Neural cell (in vitro differentiated cells): ENCODE measurements at regions not wholly inside any gene's neighbourhood (a gene's known extent, or its start where the extent isn't known, plus 50 kb on each side); places are given as distances from the start of the nearest gene placed in this dataset.

Experiments used
- H2AFZ ChIP-seq: fragments of 200-600, 300-800 bp; sonication (generic), shearing (Covaris generic); 2 replicates; pipeline ENCODE4 v1.6.0; 2014; ENCODE audit warnings: low read depth, mild to moderate bottlenecking, antibody characterized with exemption, low read length, moderate library complexity
- H3F3A ChIP-seq: fragments of 200-600 bp; shearing (Covaris generic); 2 replicates; pipeline ENCODE4 v1.6.1; 2016; ENCODE audit warnings: mild to moderate bottlenecking, moderate library complexity, mixed read lengths, antibody characterized with exemption, low read length; ENCODE audit not compliant: insufficient read depth, poor library complexity, severe bottlenecking
- H3K27ac ChIP-seq: fragments of 200-600, 300-800 bp; sonication (generic), shearing (Covaris generic); 2 replicates; pipeline ENCODE4 v1.5.1; 2014; ENCODE audit warnings: mild to moderate bottlenecking, low read length, moderate library complexity
- H3K27me3 ChIP-seq: fragments of 300-800, 200-600 bp; sonication (generic), shearing (Covaris generic); 2 replicates; pipeline ENCODE4 v1.6.0; 2014; ENCODE audit warnings: mild to moderate bottlenecking, low read depth, low read length, moderate library complexity; ENCODE audit not compliant: insufficient read depth
- H3K36me3 ChIP-seq: fragments of 300-800, 200-600 bp; sonication (generic), shearing (Covaris generic); 2 replicates; pipeline ENCODE4 v1.5.1; 2014; ENCODE audit warnings: mild to moderate bottlenecking, antibody characterized with exemption, low read length, moderate library complexity; ENCODE audit not compliant: insufficient read depth
- H3K4me2 ChIP-seq: fragments of 300-800, 200-600 bp; sonication (generic), shearing (Covaris generic); 2 replicates; pipeline ENCODE4 v1.6.0; 2014; ENCODE audit warnings: mild to moderate bottlenecking, low read length
- H3K4me3 ChIP-seq: fragments of 300-800, 200-600 bp; sonication (generic), shearing (Covaris generic); 2 replicates; pipeline ENCODE4 v1.5.1; 2014; ENCODE audit warnings: mild to moderate bottlenecking, low read length, moderate library complexity
- H3K79me2 ChIP-seq: fragments of 200-600 bp; shearing (Covaris generic); replicated peaks from 2 replicates; pipeline ENCODE4 v1.6.0; 2014; ENCODE audit warnings: mild to moderate bottlenecking, low read length, moderate library complexity; ENCODE audit not compliant: insufficient read depth
- H3K9ac ChIP-seq: fragments of 300-800, 200-600 bp; sonication (generic), shearing (Covaris generic); 2 replicates; pipeline ENCODE4 v1.6.1; 2016; ENCODE audit warnings: mild to moderate bottlenecking, low read length, mixed read lengths
- H3K9me2 ChIP-seq: fragments of 200-600 bp; shearing (Covaris generic); 2 replicates; pipeline ENCODE4 v1.6.1; 2016; ENCODE audit warnings: mild to moderate bottlenecking, low read length, mixed read lengths; ENCODE audit not compliant: insufficient read depth
- H3K9me3 ChIP-seq: fragments of 200-600, 300-800 bp; sonication (generic), shearing (Covaris generic); 2 replicates; pipeline ENCODE4 v1.6.1; 2016; ENCODE audit warnings: mild to moderate bottlenecking, mixed run types, low read length, moderate library complexity, mixed read lengths
- H4K20me1 ChIP-seq: fragments of 200-600 bp; shearing (Covaris generic); 2 replicates; pipeline ENCODE4 v1.6.1; 2016; ENCODE audit warnings: mild to moderate bottlenecking, mixed run types; ENCODE audit not compliant: insufficient read depth
- EP300 ChIP-seq: fragments of 450-650 bp; conservative IDR thresholded peaks from 2 replicates; pipeline ENCODE4 v1.6.1; 2014; ENCODE audit warnings: antibody characterized with exemption, mild to moderate bottlenecking, moderate library complexity; ENCODE audit not compliant: poor library complexity, severe bottlenecking
- EZH2 ChIP-seq: fragments of 200-600, 300-800 bp; shearing (Covaris generic), sonication (generic); IDR thresholded peaks from 2 replicates; pipeline ENCODE4 v1.6.1; 2014; ENCODE audit warnings: antibody characterized with exemption, low read length, borderline replicate concordance, mild to moderate bottlenecking; ENCODE audit not compliant: insufficient read depth, poor library complexity, severe bottlenecking
- MXI1 ChIP-seq: fragments of 450-650 bp; conservative IDR thresholded peaks from 2 replicates; pipeline ENCODE4 v1.6.1; 2014; ENCODE audit warnings: antibody characterized with exemption, mild to moderate bottlenecking; ENCODE audit not compliant: poor library complexity, severe bottlenecking
- POLR2AphosphoS5 ChIP-seq: IDR thresholded peaks from 2 replicates; pipeline ENCODE4 v1.6.1; 2012
- RAD21 ChIP-seq: fragments of 450-650 bp; conservative IDR thresholded peaks from 2 replicates; pipeline ENCODE4 v1.6.1; 2014; ENCODE audit warnings: antibody characterized with exemption, mild to moderate bottlenecking, moderate library complexity
- SMC3 ChIP-seq: fragments of 450-650 bp; conservative IDR thresholded peaks from 2 replicates; pipeline ENCODE4 v1.6.1; 2014; ENCODE audit warnings: antibody characterized with exemption, mild to moderate bottlenecking, moderate library complexity; ENCODE audit not compliant: poor library complexity
- TAF1 ChIP-seq: IDR thresholded peaks from 2 replicates; pipeline ENCODE4 v1.6.1; 2012; ENCODE audit warnings: low read depth
- TF ChIP-seq, protein P1 (sequence below): fragments of 450-650 bp; IDR thresholded peaks from 2 replicates; pipeline ENCODE4 v1.5.1; 2014; ENCODE audit warnings: antibody characterized with exemption, mild to moderate bottlenecking, moderate library complexity; ENCODE audit not compliant: poor library complexity, severe bottlenecking
- TF ChIP-seq, protein P2 (sequence below): IDR thresholded peaks from 2 replicates; pipeline ENCODE4 v1.6.1; 2012; ENCODE audit warnings: borderline replicate concordance

DNA sequence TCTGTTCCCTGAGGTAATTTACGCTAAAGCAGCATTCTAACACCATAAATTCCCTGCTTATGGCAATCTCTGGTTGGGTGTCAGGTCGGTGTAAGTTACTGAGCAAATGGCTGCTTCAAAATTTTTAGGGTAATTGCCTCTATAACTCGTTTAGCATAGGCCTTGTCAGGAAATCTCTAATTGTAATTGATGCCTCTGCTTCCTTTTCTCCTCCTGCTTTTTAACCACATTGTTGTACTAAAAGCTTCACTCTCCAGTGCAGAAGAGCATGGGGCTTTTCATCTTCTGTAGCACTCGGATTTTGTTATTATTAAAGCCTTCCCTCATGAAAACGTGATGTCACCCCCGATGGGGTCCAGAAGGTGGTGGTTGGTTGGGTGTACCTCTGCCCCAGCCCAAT is 141.6 kb upstream of the NBPF11 start:
- Histone ChIP-seq H3K4me2 (no peak overlapping the region), H3K27ac (no peak overlapping the region), H3K27me3 (no peaks in the 10 kb centered on the region), H3K4me3 (no peak overlapping the region), H2AFZ (no peak overlapping the region), H3K9ac (no peak overlapping the region), H4K20me1 (no peaks in the 10 kb centered on the region), H3F3A (no peaks in the 10 kb centered on the region), H3K36me3 (no peaks in the 10 kb centered on the region), H3K79me2 (no peaks in the 10 kb centered on the region), H3K9me3 (no peaks in the 10 kb centered on the region), H3K9me2 (no peaks in the 10 kb centered on the region)
- TF ChIP-seq EP300 (no peak), SMC3 (no peak), POLR2AphosphoS5 (no peak), MXI1 (no peak)
- TF ChIP-seq, protein P1, sequence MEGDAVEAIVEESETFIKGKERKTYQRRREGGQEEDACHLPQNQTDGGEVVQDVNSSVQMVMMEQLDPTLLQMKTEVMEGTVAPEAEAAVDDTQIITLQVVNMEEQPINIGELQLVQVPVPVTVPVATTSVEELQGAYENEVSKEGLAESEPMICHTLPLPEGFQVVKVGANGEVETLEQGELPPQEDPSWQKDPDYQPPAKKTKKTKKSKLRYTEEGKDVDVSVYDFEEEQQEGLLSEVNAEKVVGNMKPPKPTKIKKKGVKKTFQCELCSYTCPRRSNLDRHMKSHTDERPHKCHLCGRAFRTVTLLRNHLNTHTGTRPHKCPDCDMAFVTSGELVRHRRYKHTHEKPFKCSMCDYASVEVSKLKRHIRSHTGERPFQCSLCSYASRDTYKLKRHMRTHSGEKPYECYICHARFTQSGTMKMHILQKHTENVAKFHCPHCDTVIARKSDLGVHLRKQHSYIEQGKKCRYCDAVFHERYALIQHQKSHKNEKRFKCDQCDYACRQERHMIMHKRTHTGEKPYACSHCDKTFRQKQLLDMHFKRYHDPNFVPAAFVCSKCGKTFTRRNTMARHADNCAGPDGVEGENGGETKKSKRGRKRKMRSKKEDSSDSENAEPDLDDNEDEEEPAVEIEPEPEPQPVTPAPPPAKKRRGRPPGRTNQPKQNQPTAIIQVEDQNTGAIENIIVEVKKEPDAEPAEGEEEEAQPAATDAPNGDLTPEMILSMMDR = no peak
- TF ChIP-seq, protein P2, sequence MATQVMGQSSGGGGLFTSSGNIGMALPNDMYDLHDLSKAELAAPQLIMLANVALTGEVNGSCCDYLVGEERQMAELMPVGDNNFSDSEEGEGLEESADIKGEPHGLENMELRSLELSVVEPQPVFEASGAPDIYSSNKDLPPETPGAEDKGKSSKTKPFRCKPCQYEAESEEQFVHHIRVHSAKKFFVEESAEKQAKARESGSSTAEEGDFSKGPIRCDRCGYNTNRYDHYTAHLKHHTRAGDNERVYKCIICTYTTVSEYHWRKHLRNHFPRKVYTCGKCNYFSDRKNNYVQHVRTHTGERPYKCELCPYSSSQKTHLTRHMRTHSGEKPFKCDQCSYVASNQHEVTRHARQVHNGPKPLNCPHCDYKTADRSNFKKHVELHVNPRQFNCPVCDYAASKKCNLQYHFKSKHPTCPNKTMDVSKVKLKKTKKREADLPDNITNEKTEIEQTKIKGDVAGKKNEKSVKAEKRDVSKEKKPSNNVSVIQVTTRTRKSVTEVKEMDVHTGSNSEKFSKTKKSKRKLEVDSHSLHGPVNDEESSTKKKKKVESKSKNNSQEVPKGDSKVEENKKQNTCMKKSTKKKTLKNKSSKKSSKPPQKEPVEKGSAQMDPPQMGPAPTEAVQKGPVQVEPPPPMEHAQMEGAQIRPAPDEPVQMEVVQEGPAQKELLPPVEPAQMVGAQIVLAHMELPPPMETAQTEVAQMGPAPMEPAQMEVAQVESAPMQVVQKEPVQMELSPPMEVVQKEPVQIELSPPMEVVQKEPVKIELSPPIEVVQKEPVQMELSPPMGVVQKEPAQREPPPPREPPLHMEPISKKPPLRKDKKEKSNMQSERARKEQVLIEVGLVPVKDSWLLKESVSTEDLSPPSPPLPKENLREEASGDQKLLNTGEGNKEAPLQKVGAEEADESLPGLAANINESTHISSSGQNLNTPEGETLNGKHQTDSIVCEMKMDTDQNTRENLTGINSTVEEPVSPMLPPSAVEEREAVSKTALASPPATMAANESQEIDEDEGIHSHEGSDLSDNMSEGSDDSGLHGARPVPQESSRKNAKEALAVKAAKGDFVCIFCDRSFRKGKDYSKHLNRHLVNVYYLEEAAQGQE = no peak

DNA sequence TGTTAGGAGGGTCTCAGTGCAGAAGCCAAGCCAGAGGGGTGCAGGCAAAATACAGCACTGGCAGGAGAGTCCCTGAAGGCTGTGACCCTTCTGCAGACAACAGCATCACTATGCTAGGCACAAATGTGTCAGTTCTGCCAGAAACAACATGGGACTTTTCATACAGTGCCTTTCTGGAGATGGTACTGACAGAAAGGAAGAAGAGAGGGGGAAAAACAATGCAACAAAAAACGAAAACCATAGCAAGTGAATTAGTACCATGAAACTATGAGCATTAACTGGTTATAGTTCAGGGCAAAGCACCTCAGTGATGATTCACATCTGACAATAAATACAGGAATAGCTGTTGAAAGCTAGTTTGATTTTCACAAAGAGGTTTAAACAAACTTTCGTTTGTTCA is 140.8 kb upstream of the NBPF11 start:
- TF ChIP-seq POLR2AphosphoS5 = no peak
- no peak for TF ChIP-seq MXI1
- no peak for TF ChIP-seq EP300
- TF ChIP-seq SMC3 = no peak
- TF ChIP-seq, protein P2 = no peak
- TF ChIP-seq, protein P1 = no peak
- no peak for TF ChIP-seq RAD21
- TF ChIP-seq TAF1 = no peak
- no peak for TF ChIP-seq EZH2
- no peak overlapping the region for H3K4me3 ChIP-seq
- H3K4me2 ChIP-seq = no peak overlapping the region
- no peak overlapping the region for H3K9ac ChIP-seq
- H3K27me3 ChIP-seq = no peaks in the 10 kb centered on the region
- no peaks in the 10 kb centered on the region for H3F3A ChIP-seq
- no peak overlapping the region for H2AFZ ChIP-seq
- no peaks in the 10 kb centered on the region for H3K36me3 ChIP-seq
- no peaks in the 10 kb centered on the region for H3K9me2 ChIP-seq
- no peaks in the 10 kb centered on the region for H3K9me3 ChIP-seq
- no peak overlapping the region for H3K27ac ChIP-seq
- no peaks in the 10 kb centered on the region for H4K20me1 ChIP-seq
- H3K79me2 ChIP-seq = no peaks in the 10 kb centered on the region
